Stomach smooth muscle (tissue), 2 donors: ENCODE measurements at regions not wholly inside any gene's neighbourhood (a gene's known extent, or its start where the extent isn't known, plus 50 kb on each side); places are given as distances from the start of the nearest gene placed in this dataset.

Experiments used
- H3K27ac ChIP-seq: one replicate; pipeline ENCODE4 v1.7.0; 2013; ENCODE audit warnings: mild to moderate bottlenecking, low read length, inconsistent platforms
- H3K27me3 ChIP-seq, 2 donors: one replicate each; pipeline ENCODE4 v1.7.0; 2013; ENCODE audit warnings: low read length in 2 of 2; ENCODE audit not compliant: insufficient read depth in 2 of 2, control insufficient read depth in 1 of 2
- H3K36me3 ChIP-seq, 2 donors: one replicate each; pipeline ENCODE4 v1.7.0; 2013; ENCODE audit warnings: low read length in 2 of 2; ENCODE audit not compliant: control insufficient read depth in 2 of 2, insufficient read depth in 2 of 2
- H3K4me1 ChIP-seq: one replicate; pipeline ENCODE4 v1.7.0; 2013; ENCODE audit warnings: low read length; ENCODE audit not compliant: control insufficient read depth, insufficient read depth
- H3K4me3 ChIP-seq, 2 donors: one replicate each; pipeline ENCODE4 v1.7.0; 2013; ENCODE audit warnings: low read length in 2 of 2
- H3K9ac ChIP-seq, 2 donors: one replicate each; pipeline ENCODE4 v1.7.0; 2013; ENCODE audit warnings: low read length in 2 of 2, mild to moderate bottlenecking in 1 of 2
- H3K9me3 ChIP-seq, 2 donors: one replicate each; pipeline ENCODE4 v1.7.0; 2013; ENCODE audit warnings: low read length in 2 of 2; ENCODE audit not compliant: control insufficient read depth in 2 of 2
- donor health status: healthy.
- donor health status: Pancreatic carcinoma.

- H3K9ac ChIP-seq, result no peak overlapping the region
- no peak overlapping the region for H3K4me3 ChIP-seq
- H3K9me3 ChIP-seq, result no peaks in the 10 kb centered on the region
- no peaks in the 10 kb centered on the region for H3K27me3 ChIP-seq
- no peak overlapping the region for H3K27ac ChIP-seq
- H3K36me3 ChIP-seq, result no peaks in the 10 kb centered on the region
- peaks cover 32% of the 10 kb centered on the region for H3K4me1 ChIP-seq
These were observed 126.8 kb upstream of the UBE3A start for GRCh38 chr15:25565470-25566264.

GRCh38 chr15:25563596-25563995 is 124.8 kb upstream of the UBE3A start:
- Histone ChIP-seq H3K4me1 (peaks cover 23% of the 10 kb centered on the region), H3K9ac (no peak overlapping the region), H3K27me3 (no peaks in the 10 kb centered on the region), H3K4me3 (no peak overlapping the region), H3K9me3 (no peaks in the 10 kb centered on the region), H3K36me3 (no peaks in the 10 kb centered on the region), H3K27ac (no peak overlapping the region)

- H3K4me3 ChIP-seq, result no peak overlapping the region
- peaks cover 10% of the 10 kb centered on the region for H3K4me1 ChIP-seq
These were observed 119.1 kb upstream of the UBE3A start for GRCh38 chr15:25557926-25558325.

GRCh38 chr15:25556136-25556535 is 117.3 kb upstream of the UBE3A start:
- H3K4me3 ChIP-seq, result no peak overlapping the region
- H3K36me3 ChIP-seq, result no peaks in the 10 kb centered on the region
- no peaks in the 10 kb centered on the region for H3K9me3 ChIP-seq
- peaks cover 10% of the 10 kb centered on the region for H3K4me1 ChIP-seq
- H3K27me3 ChIP-seq, result no peaks in the 10 kb centered on the region
- H3K27ac ChIP-seq, result no peak overlapping the region
- no peak overlapping the region for H3K9ac ChIP-seq

More at GRCh38 chr15:25557926-25558325, 119.1 kb upstream of the UBE3A start:
- Histone ChIP-seq H3K27ac (no peak overlapping the region), H3K9me3 (no peaks in the 10 kb centered on the region), H3K9ac (no peak overlapping the region), H3K36me3 (no peaks in the 10 kb centered on the region), H3K27me3 (no peaks in the 10 kb centered on the region)

DNA sequence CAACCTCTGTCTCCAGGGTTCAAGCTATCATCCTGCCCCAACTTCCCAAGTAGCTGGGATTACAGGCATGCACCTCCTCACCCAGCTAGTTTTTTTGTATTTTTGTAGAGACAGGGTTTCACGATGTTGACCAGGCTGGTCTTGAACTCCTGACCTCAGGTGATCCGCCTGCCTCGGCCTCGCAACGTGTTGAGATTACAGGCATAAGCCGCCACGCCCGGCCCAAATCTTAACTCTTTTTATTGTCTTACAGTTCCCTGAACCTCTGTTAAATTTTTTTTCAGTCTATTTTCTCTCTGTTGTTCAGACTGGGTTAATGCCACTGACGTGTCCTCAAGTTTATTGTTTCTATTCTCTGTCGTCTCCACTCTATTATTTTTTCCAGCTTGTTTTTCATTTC is 115.8 kb upstream of the UBE3A start:
- Histone ChIP-seq H3K36me3 (no peaks in the 10 kb centered on the region), H3K27ac (no peak overlapping the region), H3K27me3 (no peaks in the 10 kb centered on the region), H3K4me3 (no peak overlapping the region), H3K4me1 (peaks cover 2% of the 10 kb centered on the region), H3K9me3 (no peaks in the 10 kb centered on the region), H3K9ac (no peak overlapping the region)

DNA sequence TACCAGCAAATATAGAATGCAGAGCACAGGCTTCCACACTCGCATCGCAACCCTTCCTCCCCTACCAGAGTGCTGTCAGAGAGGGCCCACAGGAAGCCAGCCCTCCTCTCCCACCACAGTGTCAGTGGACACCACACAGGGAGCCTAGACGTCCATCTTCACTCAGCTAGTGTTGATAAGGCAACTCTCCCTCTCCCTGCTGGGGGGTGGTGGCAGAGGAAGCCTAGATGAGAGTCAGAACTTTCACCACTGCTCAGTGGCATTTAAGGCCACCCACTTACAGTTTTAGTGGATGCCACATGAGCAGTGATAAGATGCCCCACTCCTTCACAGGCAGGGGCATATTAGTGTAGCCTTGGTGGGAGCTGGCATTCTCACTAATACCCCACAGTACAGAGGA is 109.8 kb upstream of the UBE3A start:
- H3K4me1 ChIP-seq, result peaks cover 15% of the 10 kb centered on the region
- no peak overlapping the region for H3K9ac ChIP-seq
- H3K27ac ChIP-seq, result no peak overlapping the region
- H3K27me3 ChIP-seq, result no peaks in the 10 kb centered on the region
- no peaks in the 10 kb centered on the region for H3K36me3 ChIP-seq
- H3K9me3 ChIP-seq, result no peaks in the 10 kb centered on the region
- H3K4me3 ChIP-seq, result no peak overlapping the region

GRCh38 chr15:25545889-25546288 is 107.1 kb upstream of the UBE3A start:
- H3K27ac ChIP-seq, result no peak overlapping the region
- H3K4me1 ChIP-seq, result peaks cover 34% of the 10 kb centered on the region
- no peaks in the 10 kb centered on the region for H3K27me3 ChIP-seq
- no peak overlapping the region for H3K9ac ChIP-seq
- no peaks in the 10 kb centered on the region for H3K36me3 ChIP-seq
- H3K9me3 ChIP-seq, result no peaks in the 10 kb centered on the region
- H3K4me3 ChIP-seq, result no peak overlapping the region

DNA sequence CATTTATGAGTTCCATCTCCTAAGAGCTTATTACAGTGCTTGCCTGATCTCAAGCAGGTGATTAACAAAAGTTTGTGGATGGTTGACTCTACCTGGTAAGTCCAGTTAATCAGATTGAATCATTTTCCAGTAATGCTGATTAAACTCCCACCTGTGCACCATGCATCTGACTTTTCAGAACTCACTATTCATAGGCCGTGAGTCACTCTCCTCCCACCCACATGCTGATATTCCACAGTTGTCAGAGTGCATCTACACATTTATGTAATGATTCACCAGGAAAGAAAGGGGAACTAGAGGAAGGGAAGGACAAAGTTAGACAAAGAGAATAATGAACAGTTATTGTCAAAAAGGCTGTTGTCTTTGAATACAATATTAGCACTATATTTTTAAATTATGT is 106.2 kb upstream of the UBE3A start:
- Histone ChIP-seq H3K9ac (no peak overlapping the region), H3K4me1 (peaks cover 34% of the 10 kb centered on the region), H3K27ac (no peak overlapping the region), H3K27me3 (no peaks in the 10 kb centered on the region), H3K9me3 (no peaks in the 10 kb centered on the region), H3K4me3 (no peak overlapping the region), H3K36me3 (no peaks in the 10 kb centered on the region)

DNA sequence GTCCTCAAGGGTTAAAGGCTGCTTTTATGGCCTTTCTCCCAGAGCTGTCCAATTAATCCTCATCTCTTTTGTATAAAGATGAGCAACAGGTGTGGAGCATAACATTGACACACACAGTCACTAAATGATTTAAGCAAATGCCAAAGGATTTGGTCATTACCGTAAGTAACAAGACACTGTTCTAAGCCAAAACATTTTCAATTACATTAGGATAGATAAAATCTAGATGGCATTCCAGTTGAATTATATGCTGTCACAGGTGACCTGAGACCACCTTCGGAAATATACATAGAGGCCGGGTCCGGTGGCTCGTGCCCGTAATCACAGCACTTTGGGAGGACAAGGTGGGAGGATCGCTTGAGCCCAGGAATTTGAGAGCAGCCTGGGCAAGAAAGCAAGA is 105.3 kb upstream of the UBE3A start:
- Histone ChIP-seq H3K4me3 (no peak overlapping the region), H3K9me3 (no peaks in the 10 kb centered on the region), H3K36me3 (no peaks in the 10 kb centered on the region), H3K4me1 (peaks cover 34% of the 10 kb centered on the region), H3K9ac (no peak overlapping the region), H3K27ac (peak overlapping the region; percentile 53), H3K27me3 (no peaks in the 10 kb centered on the region)

- Histone ChIP-seq H3K4me3 (peak overlapping the region in 1 of 2 donors; percentile 35), H3K4me1 (peaks cover 34% of the 10 kb centered on the region), H3K9me3 (no peaks in the 10 kb centered on the region), H3K36me3 (no peaks in the 10 kb centered on the region), H3K27ac (peak overlapping the region; percentile 53), H3K27me3 (no peaks in the 10 kb centered on the region), H3K9ac (no peak overlapping the region)
These were observed 104.4 kb upstream of the UBE3A start for GRCh38 chr15:25543196-25543595.

- Histone ChIP-seq H3K4me1 (peaks cover 34% of the 10 kb centered on the region), H3K9me3 (no peaks in the 10 kb centered on the region), H3K4me3 (no peak overlapping the region), H3K27me3 (no peaks in the 10 kb centered on the region), H3K9ac (no peak overlapping the region), H3K27ac (no peak overlapping the region), H3K36me3 (no peaks in the 10 kb centered on the region)
These were observed 102.4 kb upstream of the UBE3A start for GRCh38 chr15:25541228-25541627.
